Chondrocyte (in vitro differentiated cells): ENCODE measurements at regions not wholly inside any gene's neighbourhood (a gene's known extent, or its start where the extent isn't known, plus 50 kb on each side); places are given as distances from the start of the nearest gene placed in this dataset.

ENCODE experiments used
- DNase-seq: peaks from one replicate; pipeline ENCODE4 v3.0.0; 2021; ENCODE audit warnings: mixed read lengths, low spot score
- H3K27ac Mint-ChIP-seq: one replicate; pipeline ENCODE4 v1.8.0; 2021; ENCODE audit warnings: mild to moderate bottlenecking, moderate library complexity, mixed read lengths; ENCODE audit not compliant: unreplicated experiment
- H3K27me3 Mint-ChIP-seq: 2 replicates; pipeline ENCODE4 v1.8.0; 2021; ENCODE audit warnings: low read depth, mixed read lengths
- H3K36me3 Mint-ChIP-seq: 2 replicates; pipeline ENCODE4 v1.8.0; 2021; ENCODE audit warnings: low read depth, mixed read lengths
- H3K4me1 Mint-ChIP-seq: 2 replicates; pipeline ENCODE4 v1.8.0; 2021; ENCODE audit warnings: low read depth, mild to moderate bottlenecking, mixed read lengths
- H3K4me3 Mint-ChIP-seq: one replicate; pipeline ENCODE4 v1.8.0; 2021; ENCODE audit warnings: mild to moderate bottlenecking, moderate library complexity, mixed read lengths; ENCODE audit not compliant: unreplicated experiment
- H3K9me3 Mint-ChIP-seq: 2 replicates; pipeline ENCODE4 v1.8.0; 2021; ENCODE audit warnings: low read depth, mixed read lengths
- CTCF ChIP-seq: fragments of 200-600 bp; sonication (generic); IDR thresholded peaks from 2 replicates; pipeline ENCODE4 v1.5.0; 2021; ENCODE audit warnings: antibody characterized with exemption, mild to moderate bottlenecking, moderate library complexity

DNA sequence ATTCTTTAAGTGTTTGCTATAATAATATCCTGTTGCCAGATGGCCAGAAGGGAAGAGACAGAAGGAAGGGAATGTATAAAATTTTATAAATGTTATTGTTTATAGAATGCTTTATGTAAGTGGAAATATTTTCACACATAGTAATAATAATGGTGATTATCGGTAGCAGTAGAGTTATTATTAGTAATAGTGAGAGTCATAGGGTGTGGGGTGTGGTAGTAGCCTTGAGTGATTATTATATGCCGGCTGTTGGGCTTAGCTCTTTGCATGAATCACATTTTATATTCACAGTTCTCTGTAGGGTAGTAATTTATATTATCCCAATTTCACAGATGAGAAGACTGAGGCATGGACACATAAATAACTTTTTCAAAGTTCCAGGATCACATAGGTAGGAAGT lies 391.4 kb downstream of the C12orf75 start:
- TF ChIP-seq CTCF: no peak
- H3K27me3 Mint-ChIP-seq: no peaks in the 10 kb centered on the region
- no peak overlapping the region for H3K27ac Mint-ChIP-seq
- H3K36me3 Mint-ChIP-seq: peaks cover 2% of the 10 kb centered on the region
- peaks cover 36% of the 10 kb centered on the region for H3K4me1 Mint-ChIP-seq
- no peak overlapping the region for H3K4me3 Mint-ChIP-seq
- no peak for DNase-seq
- peaks cover 3% of the 10 kb centered on the region for H3K9me3 Mint-ChIP-seq

DNA sequence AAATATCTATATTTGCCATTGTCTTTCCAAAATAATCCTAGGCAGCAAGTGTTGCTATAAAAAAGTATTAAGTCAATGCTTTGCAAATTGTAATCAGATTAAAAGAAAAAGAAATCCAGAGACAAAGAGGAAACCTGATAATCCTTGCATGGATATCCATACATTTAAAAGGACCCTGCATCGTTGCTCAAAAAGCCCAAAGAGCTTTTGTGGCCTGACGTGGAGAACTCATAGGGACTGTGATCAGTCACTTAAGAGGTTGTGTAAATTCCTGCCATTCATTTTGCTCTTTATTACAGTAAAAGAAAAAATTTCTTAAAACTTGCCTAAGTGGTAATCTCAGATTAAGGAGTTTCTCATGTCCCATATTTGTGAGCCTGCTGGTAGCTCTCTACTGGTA lies 392.6 kb downstream of the C12orf75 start:
- no peak overlapping the region for H3K27ac Mint-ChIP-seq
- no peak for DNase-seq

DNA sequence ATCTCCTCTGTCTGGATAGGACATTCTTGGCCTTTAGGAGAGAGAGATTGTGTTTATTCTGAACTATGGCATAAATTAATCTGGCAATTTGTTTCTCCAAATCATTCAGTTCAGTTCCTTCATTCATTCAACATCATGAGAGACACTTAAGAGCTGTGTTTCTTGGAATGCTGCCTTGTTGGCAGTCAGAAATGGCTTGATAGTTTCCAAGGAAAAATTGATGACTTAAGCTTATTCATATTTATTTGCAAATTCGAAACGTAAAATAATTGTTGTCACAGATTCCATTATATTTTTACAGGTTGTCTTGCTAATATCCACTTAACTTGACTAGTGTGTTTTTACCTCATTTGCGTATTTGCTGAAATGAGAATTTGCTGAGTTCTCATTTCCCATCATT lies 393.0 kb downstream of the C12orf75 start:
- Mint-ChIP-seq H3K9me3 (peaks cover 3% of the 10 kb centered on the region), H3K4me3 (no peak overlapping the region), H3K4me1 (peaks cover 35% of the 10 kb centered on the region), H3K27ac (no peak overlapping the region), H3K27me3 (no peaks in the 10 kb centered on the region), H3K36me3 (peaks cover 2% of the 10 kb centered on the region)
- no peak for TF ChIP-seq CTCF
- DNase-seq: no peak

More for the DNA sequence above, 392.6 kb downstream of the C12orf75 start:
- Mint-ChIP-seq H3K27me3 (no peaks in the 10 kb centered on the region), H3K4me3 (no peak overlapping the region), H3K4me1 (peaks cover 35% of the 10 kb centered on the region), H3K36me3 (peaks cover 2% of the 10 kb centered on the region), H3K9me3 (peaks cover 3% of the 10 kb centered on the region)
- TF ChIP-seq CTCF: no peak

DNA sequence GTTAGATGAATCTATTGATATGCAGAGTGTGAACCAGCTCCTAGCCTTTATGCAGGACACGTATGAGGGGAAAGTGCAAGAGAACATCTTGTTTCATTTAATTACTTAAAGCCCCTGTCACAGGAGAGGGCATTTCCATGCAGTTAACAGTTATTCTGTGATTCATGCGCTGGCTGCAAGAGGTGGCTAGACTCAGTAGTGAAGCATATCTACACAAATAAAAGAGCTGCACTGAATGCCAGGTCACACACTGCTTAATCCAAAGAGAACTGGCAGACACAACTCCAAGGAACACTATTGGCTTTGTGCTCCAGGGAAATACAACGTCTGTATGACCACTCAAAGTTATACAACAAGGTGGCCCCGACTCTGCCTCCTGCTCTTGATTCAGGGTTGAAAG lies 394.1 kb downstream of the C12orf75 start:
- no peaks in the 10 kb centered on the region for H3K27me3 Mint-ChIP-seq
- H3K4me1 Mint-ChIP-seq: peaks cover 35% of the 10 kb centered on the region

GRCh38 chr12:105725054-105725453 lies 394.6 kb downstream of the C12orf75 start:
- H3K9me3 Mint-ChIP-seq: peaks cover 3% of the 10 kb centered on the region
- no peaks in the 10 kb centered on the region for H3K27me3 Mint-ChIP-seq
- no peak for DNase-seq
- no peak overlapping the region for H3K27ac Mint-ChIP-seq
- H3K4me1 Mint-ChIP-seq: peaks cover 35% of the 10 kb centered on the region
- no peak for TF ChIP-seq CTCF
- H3K36me3 Mint-ChIP-seq: peaks cover 2% of the 10 kb centered on the region
- H3K4me3 Mint-ChIP-seq: no peak overlapping the region

More for the DNA sequence above, 394.1 kb downstream of the C12orf75 start:
- no peak overlapping the region for H3K4me3 Mint-ChIP-seq
- peaks cover 2% of the 10 kb centered on the region for H3K36me3 Mint-ChIP-seq
- peaks cover 3% of the 10 kb centered on the region for H3K9me3 Mint-ChIP-seq
- no peak for TF ChIP-seq CTCF
- no peak overlapping the region for H3K27ac Mint-ChIP-seq
- no peak for DNase-seq
